Dendritic cell treated with granulocyte-macrophage colony-stimulating factor and Interleukin-4, amounts not matched to agents 40 ng/mL and 50 ng/mL, for 4 days (primary cell): ENCODE measurements at regions not wholly inside any gene's neighbourhood (a gene's known extent, or its start where the extent isn't known, plus 50 kb on each side); places are given as distances from the start of the nearest gene placed in this dataset.

Source experiments
- H3K27ac Mint-ChIP-seq: one replicate; pipeline ENCODE4 v1.8.0; 2022; ENCODE audit warnings: mild to moderate bottlenecking, mixed read lengths
- H3K27me3 Mint-ChIP-seq: one replicate; pipeline ENCODE4 v1.8.0; 2022; ENCODE audit warnings: mild to moderate bottlenecking, mixed read lengths
- H3K36me3 Mint-ChIP-seq: one replicate; pipeline ENCODE4 v1.8.0; 2022; ENCODE audit warnings: low read depth, mixed read lengths
- H3K4me1 Mint-ChIP-seq: one replicate; pipeline ENCODE4 v1.8.0; 2022; ENCODE audit warnings: low read depth, mixed read lengths
- H3K4me3 Mint-ChIP-seq: one replicate; pipeline ENCODE4 v1.8.0; 2022; ENCODE audit warnings: mild to moderate bottlenecking, moderate library complexity, mixed read lengths
- H3K9me3 Mint-ChIP-seq: one replicate; pipeline ENCODE4 v1.8.0; 2022; ENCODE audit warnings: mixed read lengths
- intact Hi-C: fragments of 100-400 bp; cut with micrococcal nuclease; formaldehyde crosslinking; loops from one replicate; pipeline ENCODE4 v1.15.0; 2022

DNA sequence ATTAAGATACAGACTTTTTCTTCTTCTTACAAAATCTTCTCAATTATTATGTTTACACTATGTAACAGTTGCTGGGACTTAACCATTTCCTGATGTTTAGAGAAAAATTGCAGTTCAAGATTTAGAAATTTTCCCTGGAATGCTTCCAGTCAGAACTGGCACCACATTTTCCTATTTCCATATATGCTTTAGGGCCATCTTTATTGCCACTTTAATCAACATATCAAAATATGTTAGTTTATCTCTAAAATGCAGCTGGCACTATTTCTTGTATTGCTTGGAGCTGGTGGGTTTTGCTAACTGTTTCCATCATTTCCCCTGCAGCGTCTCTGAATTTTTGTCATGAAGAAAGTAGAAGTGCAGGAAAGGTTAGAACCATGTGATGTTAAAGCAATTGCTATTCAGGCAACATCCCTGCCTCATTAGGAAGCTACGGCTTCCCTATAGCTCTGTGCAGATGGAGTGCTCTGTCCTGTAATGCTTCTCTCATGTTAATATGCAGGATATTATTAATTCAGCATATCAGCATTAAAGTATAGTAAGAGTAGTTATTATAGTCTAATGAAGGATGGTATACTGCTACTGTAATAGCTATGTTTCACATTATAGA, 269.1 kb downstream of the MTRR start:
- no peaks in the 10 kb centered on the region for H3K9me3 Mint-ChIP-seq
- H3K36me3 Mint-ChIP-seq = no peaks in the 10 kb centered on the region
- H3K27me3 Mint-ChIP-seq = no peaks in the 10 kb centered on the region
- H3K4me1 Mint-ChIP-seq = peaks cover 7% of the 10 kb centered on the region
- intact Hi-C loops = no loop called here
- no peak overlapping the region for H3K4me3 Mint-ChIP-seq
- no peak overlapping the region for H3K27ac Mint-ChIP-seq

DNA sequence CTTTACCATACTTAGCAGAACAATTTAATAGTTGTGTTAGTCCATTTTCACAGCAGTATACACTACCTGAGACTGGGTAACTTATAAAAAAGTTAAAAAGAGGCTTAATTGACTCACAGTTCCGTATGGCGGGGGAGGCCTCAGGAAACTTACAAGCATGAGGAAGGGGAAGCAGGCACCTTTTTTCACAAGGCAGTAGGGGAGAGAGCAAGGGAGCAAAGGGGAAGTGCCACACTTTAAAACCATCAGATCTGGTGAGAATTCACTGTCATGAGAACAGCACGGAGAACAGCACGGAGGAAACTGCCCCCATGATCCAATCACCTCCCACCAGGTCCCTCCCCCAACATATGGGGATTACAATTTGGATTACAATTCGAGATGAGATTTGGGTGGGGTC, 269.9 kb downstream of the MTRR start:
- no peak overlapping the region for H3K27ac Mint-ChIP-seq
- intact Hi-C loops = no loop called here
- no peaks in the 10 kb centered on the region for H3K9me3 Mint-ChIP-seq
- H3K27me3 Mint-ChIP-seq = no peaks in the 10 kb centered on the region
- no peaks in the 10 kb centered on the region for H3K36me3 Mint-ChIP-seq
- H3K4me1 Mint-ChIP-seq = peaks cover 7% of the 10 kb centered on the region
- H3K4me3 Mint-ChIP-seq = no peak overlapping the region

DNA sequence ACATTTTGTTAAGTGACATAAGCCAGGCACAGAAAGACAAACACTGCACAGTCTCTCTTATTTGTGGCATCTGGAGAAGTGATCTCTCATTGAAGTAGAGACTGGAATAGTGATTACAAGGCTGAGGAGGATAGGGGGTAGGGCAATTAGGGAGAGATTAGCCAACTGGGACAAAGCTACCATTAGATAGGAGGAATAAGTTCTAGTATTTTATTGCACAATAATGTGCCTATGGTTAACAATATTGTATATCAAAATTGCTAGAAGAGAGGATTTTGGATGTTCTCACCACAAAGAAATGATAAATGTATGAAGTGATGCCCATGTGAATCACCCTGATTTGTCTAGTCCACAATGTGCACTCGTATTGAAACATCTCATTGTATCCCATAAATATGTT, 281.8 kb downstream of the MTRR start:
- Mint-ChIP-seq H3K4me3 (no peak overlapping the region), H3K36me3 (no peaks in the 10 kb centered on the region), H3K27me3 (no peaks in the 10 kb centered on the region), H3K4me1 (no peaks in the 10 kb centered on the region), H3K27ac (no peak overlapping the region), H3K9me3 (no peaks in the 10 kb centered on the region)
- intact Hi-C loops = no loop called here

DNA sequence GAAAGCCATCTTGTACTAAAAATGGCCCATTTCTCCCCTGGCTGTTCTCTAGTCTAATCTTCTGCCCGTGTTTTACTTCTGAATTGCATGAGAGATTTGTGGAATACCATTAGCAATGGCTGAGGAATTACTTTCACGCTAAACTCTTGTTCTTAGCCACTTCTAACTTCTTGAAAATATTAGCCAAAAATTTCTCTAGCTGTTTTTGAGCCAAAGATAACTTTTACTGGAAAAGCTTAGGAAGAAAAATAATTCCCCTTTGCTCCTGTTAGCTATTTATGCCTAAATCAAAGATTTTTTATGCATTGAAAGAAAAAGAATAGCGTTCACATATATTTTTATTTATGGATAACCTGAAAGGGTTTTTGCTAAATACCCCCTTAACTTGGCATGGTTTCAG, 287.8 kb downstream of the MTRR start:
- Mint-ChIP-seq H3K4me3 (no peak overlapping the region), H3K27ac (no peak overlapping the region)
- intact Hi-C loops = no loop called here

DNA sequence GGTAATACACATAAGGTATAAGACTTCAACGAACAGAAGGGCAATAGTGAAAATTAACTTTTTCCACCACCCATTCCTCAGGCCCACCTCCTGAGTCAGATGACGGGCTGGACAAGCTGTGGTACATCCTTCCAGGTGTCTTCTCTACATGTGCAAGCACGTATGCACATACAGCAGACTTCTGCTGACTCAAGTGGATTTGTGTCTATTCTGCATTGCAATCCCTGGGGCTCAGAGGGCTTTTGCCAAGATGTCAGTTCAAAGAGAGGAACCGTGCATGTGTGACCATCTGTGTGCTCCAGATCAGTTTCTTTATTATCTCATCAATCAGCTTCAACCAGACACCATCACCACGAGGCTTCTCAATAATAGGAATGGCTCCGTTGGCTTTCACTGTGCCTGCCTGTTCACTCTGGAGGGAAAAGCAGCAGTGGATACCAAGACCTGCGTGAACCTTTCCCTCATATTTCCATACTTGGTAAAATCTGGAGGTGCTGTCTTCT, 288.4 kb downstream of the MTRR start:
- Mint-ChIP-seq H3K27me3 (no peaks in the 10 kb centered on the region), H3K4me1 (no peaks in the 10 kb centered on the region), H3K27ac (no peak overlapping the region), H3K9me3 (peaks cover 22% of the 10 kb centered on the region), H3K4me3 (no peak overlapping the region), H3K36me3 (no peaks in the 10 kb centered on the region)
- intact Hi-C loops = no loop called here

More for the DNA sequence above, 287.8 kb downstream of the MTRR start:
- Mint-ChIP-seq H3K27me3 (no peaks in the 10 kb centered on the region), H3K9me3 (peaks cover 22% of the 10 kb centered on the region), H3K36me3 (no peaks in the 10 kb centered on the region), H3K4me1 (no peaks in the 10 kb centered on the region)

DNA sequence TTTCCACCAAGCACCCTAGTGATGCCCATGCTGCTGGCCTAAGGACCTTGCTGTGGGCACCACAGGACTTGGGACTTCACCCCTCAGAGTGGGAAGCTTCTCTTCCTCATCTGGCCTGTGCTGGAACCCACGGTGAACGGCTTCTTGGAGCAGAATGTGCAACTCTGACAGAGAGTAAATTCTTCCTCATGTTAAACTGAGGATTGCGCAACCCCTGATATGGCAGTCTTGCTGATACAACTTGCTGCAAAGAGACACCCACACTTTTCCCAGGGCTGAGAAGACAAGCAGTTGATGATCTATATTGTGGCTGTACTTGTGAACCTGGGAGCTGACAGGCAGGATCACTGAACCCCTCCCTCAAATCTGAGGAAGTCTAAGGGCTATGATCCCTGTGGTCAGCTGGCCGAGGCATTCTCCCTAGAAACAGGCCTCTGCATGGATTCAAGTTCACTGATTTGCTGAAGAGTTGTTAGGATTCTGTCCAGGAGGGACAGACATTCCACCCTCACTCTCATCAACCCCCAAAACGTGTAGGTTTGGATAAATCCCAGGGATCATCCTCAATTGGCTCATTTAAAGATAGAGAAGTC, 307.2 kb downstream of the MTRR start:
- intact Hi-C loops = no loop called here
- no peak overlapping the region for H3K4me3 Mint-ChIP-seq
- H3K4me1 Mint-ChIP-seq = no peaks in the 10 kb centered on the region
- no peak overlapping the region for H3K27ac Mint-ChIP-seq
- no peaks in the 10 kb centered on the region for H3K9me3 Mint-ChIP-seq
- peaks cover 2% of the 10 kb centered on the region for H3K27me3 Mint-ChIP-seq
- no peaks in the 10 kb centered on the region for H3K36me3 Mint-ChIP-seq

DNA sequence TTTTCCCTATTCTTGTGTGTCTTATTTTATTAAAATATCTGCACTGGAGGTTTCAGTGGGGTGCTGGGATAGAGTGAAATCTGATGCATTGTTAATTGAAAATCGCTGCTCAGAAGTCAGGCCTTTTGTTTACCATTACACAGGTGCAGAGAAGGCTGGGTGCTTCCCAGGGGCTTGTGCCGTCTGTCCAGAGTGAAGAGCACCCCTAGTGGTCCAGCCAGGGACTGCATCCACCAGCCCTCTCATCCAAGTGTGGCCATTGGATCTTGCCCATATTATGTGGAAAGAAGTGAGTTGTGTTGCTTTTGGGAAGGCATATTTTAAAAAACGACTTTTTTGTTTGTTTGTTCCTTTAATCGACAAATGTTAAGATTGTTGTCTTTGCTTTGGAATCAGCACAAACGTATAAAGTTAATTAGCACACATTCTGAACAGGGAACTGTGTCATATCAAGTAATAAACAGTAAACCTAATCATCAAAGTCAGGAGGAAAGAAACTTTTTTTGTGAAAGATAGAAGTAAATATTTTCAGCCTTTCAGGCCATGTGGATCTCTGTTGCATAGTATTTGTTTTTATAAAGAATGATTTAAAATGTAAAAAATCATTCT, 315.6 kb downstream of the MTRR start:
- Mint-ChIP-seq H3K4me1 (no peaks in the 10 kb centered on the region), H3K27ac (no peak overlapping the region), H3K27me3 (no peaks in the 10 kb centered on the region), H3K4me3 (no peak overlapping the region), H3K9me3 (peaks cover 28% of the 10 kb centered on the region), H3K36me3 (no peaks in the 10 kb centered on the region)
- intact Hi-C loops = no loop called here

DNA sequence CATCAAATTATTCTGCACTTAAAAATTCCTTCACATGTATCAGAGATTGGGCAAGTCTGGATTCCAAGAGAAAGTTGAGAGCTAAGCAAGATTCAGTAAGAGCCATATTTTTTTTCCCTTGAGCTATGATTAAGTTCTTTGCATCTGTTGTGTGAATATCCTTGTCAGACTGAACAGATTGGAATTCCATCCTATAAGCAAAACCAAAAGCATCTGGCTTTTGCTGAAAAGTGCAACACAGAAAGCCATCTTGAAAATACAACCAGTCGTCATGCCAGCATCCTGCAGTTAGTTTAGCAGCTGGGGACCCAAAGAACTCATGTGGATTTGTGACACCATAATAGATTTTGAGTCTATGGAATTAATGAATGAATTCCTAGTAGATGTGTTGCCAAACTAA, 316.9 kb downstream of the MTRR start:
- H3K4me1 Mint-ChIP-seq = no peaks in the 10 kb centered on the region
- H3K4me3 Mint-ChIP-seq = no peak overlapping the region
- no peaks in the 10 kb centered on the region for H3K36me3 Mint-ChIP-seq
- no peaks in the 10 kb centered on the region for H3K27me3 Mint-ChIP-seq
- H3K9me3 Mint-ChIP-seq = peaks cover 41% of the 10 kb centered on the region
- intact Hi-C loops = no loop called here
- H3K27ac Mint-ChIP-seq = no peak overlapping the region

DNA sequence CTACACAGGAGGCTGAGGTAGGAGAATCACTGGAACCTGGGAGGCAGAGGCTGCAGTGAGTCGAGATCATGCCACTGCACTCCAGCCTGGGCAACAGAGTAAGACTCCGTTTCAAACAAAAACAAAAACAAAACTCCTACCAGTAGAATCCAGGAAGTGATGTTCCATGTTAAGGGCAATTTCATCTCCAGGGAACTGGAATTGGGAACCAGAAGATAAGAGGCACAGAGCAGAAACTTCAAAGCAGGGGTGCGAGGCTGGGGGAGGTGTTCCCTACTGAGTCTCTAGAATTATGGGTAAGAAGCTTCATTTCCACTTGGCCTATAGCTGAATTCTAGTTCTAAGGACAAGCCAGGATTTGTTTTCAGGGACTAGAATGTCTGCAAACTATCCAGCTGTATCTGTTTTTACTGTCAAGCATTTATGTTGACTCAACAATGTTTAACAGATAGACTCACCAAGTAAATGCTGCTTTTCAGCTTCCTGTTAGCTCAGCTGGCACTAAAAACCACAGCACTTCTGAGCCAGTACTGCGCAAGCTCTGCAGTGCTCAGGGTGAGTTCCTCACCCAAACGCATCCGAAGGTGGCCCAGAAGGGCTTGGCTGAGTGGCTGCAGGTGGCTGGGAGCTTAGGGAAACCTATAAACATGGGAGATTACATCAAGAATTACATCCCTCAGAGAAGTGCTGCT, 320.1 kb downstream of the MTRR start:
- no peak overlapping the region for H3K27ac Mint-ChIP-seq
- H3K9me3 Mint-ChIP-seq = peaks cover 61% of the 10 kb centered on the region
- intact Hi-C loops = no loop called here
- H3K4me1 Mint-ChIP-seq = peaks cover 5% of the 10 kb centered on the region
- no peaks in the 10 kb centered on the region for H3K36me3 Mint-ChIP-seq
- no peaks in the 10 kb centered on the region for H3K27me3 Mint-ChIP-seq
- H3K4me3 Mint-ChIP-seq = no peak overlapping the region

DNA sequence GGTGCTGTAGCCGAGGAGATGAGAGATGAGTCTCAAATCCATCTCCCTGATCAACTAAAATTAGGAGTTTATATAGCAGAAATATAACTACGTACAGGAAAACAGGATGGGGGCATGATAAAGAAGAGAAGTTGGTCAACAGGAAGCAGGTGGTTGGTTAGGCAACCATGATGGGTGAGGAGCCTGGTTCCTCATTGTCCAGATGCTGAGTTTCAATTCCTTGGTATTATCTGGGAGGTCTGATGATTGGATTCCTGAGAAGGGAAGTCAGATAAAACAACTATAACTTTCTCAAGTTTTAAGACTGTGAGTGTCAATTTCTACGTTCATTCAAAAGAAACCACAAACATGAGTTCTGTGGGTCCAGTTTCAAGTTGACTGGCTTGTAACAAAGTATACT, 323.9 kb downstream of the MTRR start:
- Mint-ChIP-seq H3K9me3 (peaks cover 61% of the 10 kb centered on the region), H3K27me3 (no peaks in the 10 kb centered on the region), H3K27ac (no peak overlapping the region), H3K36me3 (no peaks in the 10 kb centered on the region), H3K4me1 (peaks cover 5% of the 10 kb centered on the region), H3K4me3 (no peak overlapping the region)
- intact Hi-C loops = no loop called here

DNA sequence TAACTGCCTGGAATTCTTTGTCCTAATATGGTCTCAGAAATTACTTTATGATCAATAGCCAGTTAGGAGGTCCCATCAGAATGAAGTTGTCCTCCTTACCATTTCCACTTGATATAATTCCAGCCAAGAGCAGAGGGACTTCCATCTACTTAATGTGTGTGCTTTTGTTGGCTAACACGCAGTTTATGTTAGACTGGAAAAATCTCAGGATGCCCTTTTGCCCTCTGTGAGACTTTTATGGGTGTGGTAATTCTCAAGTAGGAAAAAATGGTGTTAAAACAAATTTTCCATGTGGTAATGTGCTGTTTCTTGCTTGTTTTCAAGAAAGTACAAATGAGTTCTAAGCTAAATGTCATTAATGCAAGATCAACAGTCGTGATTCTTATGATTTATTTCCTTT, 327.1 kb downstream of the MTRR start:
- Mint-ChIP-seq H3K4me1 (peaks cover 5% of the 10 kb centered on the region), H3K27me3 (no peaks in the 10 kb centered on the region), H3K27ac (no peak overlapping the region), H3K4me3 (no peak overlapping the region), H3K36me3 (no peaks in the 10 kb centered on the region), H3K9me3 (peaks cover 35% of the 10 kb centered on the region)
- intact Hi-C loops = no loop called here

DNA sequence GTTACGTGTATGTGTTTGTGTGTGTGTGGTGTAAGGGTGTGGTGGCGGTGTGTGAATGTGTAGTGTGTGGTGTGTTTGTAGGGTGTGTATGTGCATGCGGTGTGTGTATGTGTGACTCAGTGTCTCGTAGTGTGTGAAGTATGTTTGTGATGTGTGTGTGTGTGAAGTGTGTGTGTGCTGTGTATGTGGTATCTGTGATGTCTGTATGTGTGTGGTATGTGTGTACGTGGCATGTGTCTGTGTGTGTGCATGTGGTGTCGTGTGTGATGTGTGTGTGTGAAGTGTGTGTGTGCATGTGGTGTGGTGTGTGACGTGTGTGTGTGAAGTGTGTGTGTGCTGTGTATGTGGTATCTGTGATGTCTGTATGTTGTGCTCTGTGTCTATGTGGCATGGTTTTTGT, 339.4 kb downstream of the MTRR start:
- H3K4me3 Mint-ChIP-seq = no peak overlapping the region
- H3K9me3 Mint-ChIP-seq = peaks cover 3% of the 10 kb centered on the region
- no peaks in the 10 kb centered on the region for H3K4me1 Mint-ChIP-seq
- H3K27me3 Mint-ChIP-seq = no peaks in the 10 kb centered on the region
- H3K36me3 Mint-ChIP-seq = no peaks in the 10 kb centered on the region
- intact Hi-C loops = no loop called here
- H3K27ac Mint-ChIP-seq = no peak overlapping the region

DNA sequence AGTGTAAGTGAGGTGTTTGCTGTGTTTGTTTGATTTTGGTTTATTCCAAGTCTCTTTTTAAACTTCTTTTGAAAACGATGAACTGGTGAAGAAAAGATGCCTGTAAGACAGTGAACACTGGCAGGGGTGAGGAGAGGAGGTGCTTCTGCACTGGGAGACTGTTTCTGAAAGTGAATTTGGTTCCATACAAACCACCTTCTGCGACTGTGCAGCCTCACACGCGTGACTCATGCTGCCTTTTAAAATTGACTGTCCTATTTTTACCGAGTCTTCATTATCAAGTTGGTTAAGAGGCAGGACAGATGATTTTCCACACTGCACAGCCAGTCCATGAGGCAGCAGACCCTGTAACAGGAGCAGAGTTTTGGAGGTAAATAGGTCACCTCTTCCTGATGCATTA, 340.6 kb downstream of the MTRR start:
- Mint-ChIP-seq H3K27ac (no peak overlapping the region), H3K27me3 (peaks cover 1% of the 10 kb centered on the region), H3K4me1 (no peaks in the 10 kb centered on the region), H3K4me3 (no peak overlapping the region), H3K9me3 (no peaks in the 10 kb centered on the region), H3K36me3 (no peaks in the 10 kb centered on the region)
- intact Hi-C loops = no loop called here

DNA sequence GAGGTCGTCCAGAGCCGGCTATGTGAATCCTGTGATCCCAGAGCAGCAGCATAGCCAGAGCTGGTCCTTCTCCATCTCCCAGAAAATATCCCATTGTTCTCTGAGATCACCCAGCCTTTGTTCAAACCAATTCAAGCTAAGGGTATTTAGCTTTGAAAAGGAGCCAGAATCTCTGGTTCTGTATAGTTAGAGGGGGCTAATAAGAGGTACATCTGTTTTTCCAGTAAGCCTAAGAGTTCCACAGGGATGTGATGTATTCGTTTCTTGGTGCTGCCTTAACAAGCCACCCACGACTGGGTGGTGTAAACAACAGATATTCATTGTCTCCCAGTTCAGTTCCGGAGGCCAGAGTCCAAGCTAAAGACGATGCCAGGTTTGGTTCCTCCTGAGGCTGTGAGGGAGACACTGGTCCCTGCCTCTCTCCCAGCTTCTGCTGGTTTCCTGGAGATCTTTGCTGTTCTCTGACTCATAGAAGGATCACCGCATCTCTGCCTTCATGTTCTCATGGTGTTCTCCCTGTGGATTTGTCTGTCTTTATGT, 344.8 kb downstream of the MTRR start:
- H3K4me1 Mint-ChIP-seq = no peaks in the 10 kb centered on the region
- H3K27me3 Mint-ChIP-seq = peaks cover 1% of the 10 kb centered on the region
- H3K4me3 Mint-ChIP-seq = no peak overlapping the region
- intact Hi-C loops = no loop called here
- no peaks in the 10 kb centered on the region for H3K36me3 Mint-ChIP-seq
- H3K27ac Mint-ChIP-seq = no peak overlapping the region
- H3K9me3 Mint-ChIP-seq = peaks cover 13% of the 10 kb centered on the region
